ENCODE measurements at regions not wholly inside any gene's neighbourhood (a gene's known extent, or its start where the extent isn't known, plus 50 kb on each side); places are given as distances from the start of the nearest gene placed in this dataset.
"Not testable (repeated sequence)": the region's sequence is repeated elsewhere in the genome, so short reads cannot be mapped to it uniquely, and the experiment has no call there.

- no peak for DNase-seq (ENCODE audit: low read depth, low spot score)
- H3K4me3 ChIP-seq (ENCODE audit: low read length), result no peak overlapping the region
These were observed 244.9 kb upstream of the NEBL start for GRCh38 chr10:21141946-21142492.

GRCh38 chr10:21138769-21139340 is 241.7 kb upstream of the NEBL start:
- no peak overlapping the region for H3K4me3 ChIP-seq (ENCODE audit: low read length)
- no peak for DNase-seq (ENCODE audit: low read depth, low spot score)

- no peak for DNase-seq (ENCODE audit: low read depth, low spot score)
- H3K4me3 ChIP-seq (ENCODE audit: low read length), result no peak overlapping the region
These were observed 238.2 kb upstream of the NEBL start for GRCh38 chr10:21135023-21135931.

- no peak overlapping the region for H3K4me3 ChIP-seq (ENCODE audit: low read length)
- DNase-seq (ENCODE audit: low read depth, low spot score), result no peak
These were observed 237.5 kb upstream of the NEBL start for GRCh38 chr10:21134645-21135022.

GRCh38 chr10:21130683-21131442 is 233.8 kb upstream of the NEBL start:
- DNase-seq (ENCODE audit: low read depth, low spot score), result no peak
- no peak overlapping the region for H3K4me3 ChIP-seq (ENCODE audit: low read length)

- no peak overlapping the region for H3K4me3 ChIP-seq (ENCODE audit: low read length)
- no peak for DNase-seq (ENCODE audit: low read depth, low spot score)
These were observed 233.0 kb upstream of the NEBL start for GRCh38 chr10:21130108-21130507.

GRCh38 chr10:21125471-21126228 is 228.5 kb upstream of the NEBL start:
- DNase-seq (ENCODE audit: low read depth, low spot score), result no peak
- H3K4me3 ChIP-seq (ENCODE audit: low read length), result no peak overlapping the region

GRCh38 chr10:21122907-21123306 is 225.8 kb upstream of the NEBL start:
- DNase-seq (ENCODE audit: low read depth, low spot score), result no peak
- H3K4me3 ChIP-seq (ENCODE audit: low read length), result no peak overlapping the region

- not testable (repeated sequence) for H3K4me3 ChIP-seq (ENCODE audit: low read length); DNase-seq (ENCODE audit: low read depth, low spot score)
These were observed 224.7 kb upstream of the NEBL start for GRCh38 chr10:21121822-21122221.

- H3K4me3 ChIP-seq (ENCODE audit: low read length), result no peak overlapping the region
- no peak for DNase-seq (ENCODE audit: low read depth, low spot score)
These were observed 217.6 kb upstream of the NEBL start for GRCh38 chr10:21114683-21115082.

- H3K4me3 ChIP-seq (ENCODE audit: low read length), result no peak overlapping the region
- DNase-seq (ENCODE audit: low read depth, low spot score), result no peak
These were observed 213.2 kb upstream of the NEBL start for GRCh38 chr10:21110358-21110757.

GRCh38 chr10:21106931-21107330 is 209.8 kb upstream of the NEBL start:
- DNase-seq (ENCODE audit: low read depth, low spot score); H3K4me3 ChIP-seq (ENCODE audit: low read length): not testable (repeated sequence)

GRCh38 chr10:21105331-21105730 is 208.2 kb upstream of the NEBL start:
- H3K4me3 ChIP-seq (ENCODE audit: low read length), result not testable (repeated sequence)

GRCh38 chr10:21100871-21101514 is 203.9 kb upstream of the NEBL start:
- DNase-seq (ENCODE audit: low read depth, low spot score), result no peak
- no peak overlapping the region for H3K4me3 ChIP-seq (ENCODE audit: low read length)

More at GRCh38 chr10:21105331-21105730, 208.2 kb upstream of the NEBL start:
- not testable (repeated sequence) for DNase-seq (ENCODE audit: low read depth, low spot score)

- H3K4me3 ChIP-seq (ENCODE audit: low read length), result no peak overlapping the region
- no peak for DNase-seq (ENCODE audit: low read depth, low spot score)
These were observed 203.1 kb upstream of the NEBL start for GRCh38 chr10:21100190-21100589.

GRCh38 chr10:21099291-21100062 is 202.4 kb upstream of the NEBL start:
- no peak overlapping the region for H3K4me3 ChIP-seq (ENCODE audit: low read length)
- DNase-seq (ENCODE audit: low read depth, low spot score), result no peak

GRCh38 chr10:21097926-21098355 is 200.8 kb upstream of the NEBL start:
- H3K4me3 ChIP-seq (ENCODE audit: low read length), result no peak overlapping the region
- no peak for DNase-seq (ENCODE audit: low read depth, low spot score)

Data from Jurkat, Clone E6-1 (cell line).